MM.1S (cell line): ENCODE measurements at regions not wholly inside any gene's neighbourhood (a gene's known extent, or its start where the extent isn't known, plus 50 kb on each side); places are given as distances from the start of the nearest gene placed in this dataset.

Experiments used
- DNase-seq: peaks from one replicate; pipeline ENCODE4 v3.0.0-alpha.2; 2015
- H2AFZ ChIP-seq: fragments of 300-600 bp; sonication (generic); 2 replicates; pipeline ENCODE4 v1.6.0; 2016; ENCODE audit warnings: antibody characterized with exemption, low read length
- H3F3A ChIP-seq: fragments of 300-600 bp; sonication (generic); 2 replicates; pipeline ENCODE4 v1.6.1; 2016; ENCODE audit warnings: mild to moderate bottlenecking, antibody characterized with exemption, low read length, moderate library complexity, mixed read lengths; ENCODE audit not compliant: insufficient read depth
- H3K27ac ChIP-seq: fragments of 300-600 bp; sonication (generic); 2 replicates; pipeline ENCODE4 v1.5.1; 2016; ENCODE audit warnings: mild to moderate bottlenecking, low read length
- H3K27me3 ChIP-seq: fragments of 300-600 bp; sonication (generic); replicated peaks from 2 replicates; pipeline ENCODE4 v1.6.0; 2016; ENCODE audit warnings: low read length; ENCODE audit not compliant: insufficient read depth
- H3K36me3 ChIP-seq: fragments of 300-600 bp; sonication (generic); replicated peaks from 2 replicates; pipeline ENCODE4 v1.6.1; 2016; ENCODE audit warnings: mild to moderate bottlenecking, low read length, mixed read lengths; ENCODE audit not compliant: insufficient read depth
- H3K4me1 ChIP-seq: fragments of 300-600 bp; sonication (generic); 2 replicates; pipeline ENCODE4 v1.6.1; 2016; ENCODE audit warnings: low read length, mixed read lengths
- H3K4me2 ChIP-seq: fragments of 300-600 bp; sonication (generic); 2 replicates; pipeline ENCODE4 v1.6.0; 2016; ENCODE audit warnings: low read depth, low read length
- H3K4me3 ChIP-seq: fragments of 300-600 bp; sonication (generic); 2 replicates; pipeline ENCODE4 v1.5.1; 2016; ENCODE audit warnings: low read length, mixed read lengths
- H3K79me2 ChIP-seq: fragments of 300-600 bp; sonication (generic); 2 replicates; pipeline ENCODE4 v1.6.1; 2016; ENCODE audit warnings: mixed run types, low read length, mixed read lengths
- H3K9ac ChIP-seq: fragments of 300-600 bp; sonication (generic); 2 replicates; pipeline ENCODE4 v1.6.1; 2016; ENCODE audit warnings: low read length, mixed read lengths
- H3K9me2 ChIP-seq: fragments of 300-600 bp; sonication (generic); replicated peaks from 2 replicates; pipeline ENCODE4 v1.6.1; 2016; ENCODE audit warnings: mild to moderate bottlenecking, low read length, mixed read lengths; ENCODE audit not compliant: insufficient read depth
- H3K9me3 ChIP-seq: fragments of 300-600 bp; sonication (generic); replicated peaks from 2 replicates; pipeline ENCODE4 v1.6.1; 2016; ENCODE audit warnings: mild to moderate bottlenecking, low read length, mixed read lengths; ENCODE audit not compliant: insufficient read depth
- H4K20me1 ChIP-seq: fragments of 300-600 bp; sonication (generic); 2 replicates; pipeline ENCODE4 v1.6.1; 2016; ENCODE audit warnings: mild to moderate bottlenecking, low read length, moderate library complexity, mixed read lengths; ENCODE audit not compliant: insufficient read depth
- EZH2 ChIP-seq: fragments of 300-600 bp; sonication (generic); optimal IDR thresholded peaks from 2 replicates; pipeline ENCODE3; 2017; ENCODE audit warnings: low read depth, mild to moderate bottlenecking, antibody characterized with exemption, low read length, mixed read lengths
- EZH2phosphoT487 ChIP-seq: fragments of 300-600 bp; sonication (generic); IDR thresholded peaks from 2 replicates; pipeline ENCODE4 v1.6.1; 2018; ENCODE audit warnings: antibody characterized with exemption, low read length
- TF ChIP-seq, protein P1 (sequence below): fragments of 300-600 bp; sonication (generic); IDR thresholded peaks from 2 replicates; pipeline ENCODE4 v1.5.1; 2016; ENCODE audit warnings: antibody characterized with exemption, low read length, mixed read lengths

DNA sequence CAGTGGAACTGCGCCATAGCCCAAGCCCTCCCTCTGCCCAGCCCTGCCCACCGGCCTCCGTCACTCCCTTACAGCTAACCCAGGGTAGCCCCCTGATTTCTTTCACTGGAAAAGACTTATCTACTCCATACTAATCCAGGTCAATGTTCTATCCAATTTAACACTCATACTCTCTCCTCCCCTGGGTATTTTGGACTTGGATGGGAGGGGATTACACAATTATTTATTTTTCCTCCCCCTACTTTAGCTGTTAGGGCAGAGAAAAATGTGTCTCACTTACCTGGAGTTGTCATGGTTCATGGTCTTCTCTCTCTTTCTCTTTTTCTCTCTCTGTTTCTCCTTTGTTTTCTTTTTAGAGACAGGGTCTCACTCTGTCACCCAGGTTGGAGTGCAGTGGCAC is 100.6 kb upstream of the ST8SIA3 start:
- DNase-seq, result no peak
- Histone ChIP-seq H3K4me1 (no peaks in the 10 kb centered on the region), H3K4me2 (no peak overlapping the region), H3K9ac (no peak overlapping the region), H2AFZ (no peak overlapping the region), H3K79me2 (no peaks in the 10 kb centered on the region), H3K36me3 (no peaks in the 10 kb centered on the region), H3K4me3 (no peak overlapping the region), H3K27me3 (no peaks in the 10 kb centered on the region), H4K20me1 (no peaks in the 10 kb centered on the region), H3F3A (no peaks in the 10 kb centered on the region), H3K9me3 (no peaks in the 10 kb centered on the region), H3K9me2 (no peaks in the 10 kb centered on the region), H3K27ac (no peak overlapping the region)
- TF ChIP-seq EZH2 (no peak), EZH2phosphoT487 (no peak)
- TF ChIP-seq, protein P1, sequence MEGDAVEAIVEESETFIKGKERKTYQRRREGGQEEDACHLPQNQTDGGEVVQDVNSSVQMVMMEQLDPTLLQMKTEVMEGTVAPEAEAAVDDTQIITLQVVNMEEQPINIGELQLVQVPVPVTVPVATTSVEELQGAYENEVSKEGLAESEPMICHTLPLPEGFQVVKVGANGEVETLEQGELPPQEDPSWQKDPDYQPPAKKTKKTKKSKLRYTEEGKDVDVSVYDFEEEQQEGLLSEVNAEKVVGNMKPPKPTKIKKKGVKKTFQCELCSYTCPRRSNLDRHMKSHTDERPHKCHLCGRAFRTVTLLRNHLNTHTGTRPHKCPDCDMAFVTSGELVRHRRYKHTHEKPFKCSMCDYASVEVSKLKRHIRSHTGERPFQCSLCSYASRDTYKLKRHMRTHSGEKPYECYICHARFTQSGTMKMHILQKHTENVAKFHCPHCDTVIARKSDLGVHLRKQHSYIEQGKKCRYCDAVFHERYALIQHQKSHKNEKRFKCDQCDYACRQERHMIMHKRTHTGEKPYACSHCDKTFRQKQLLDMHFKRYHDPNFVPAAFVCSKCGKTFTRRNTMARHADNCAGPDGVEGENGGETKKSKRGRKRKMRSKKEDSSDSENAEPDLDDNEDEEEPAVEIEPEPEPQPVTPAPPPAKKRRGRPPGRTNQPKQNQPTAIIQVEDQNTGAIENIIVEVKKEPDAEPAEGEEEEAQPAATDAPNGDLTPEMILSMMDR, result no peak

DNA sequence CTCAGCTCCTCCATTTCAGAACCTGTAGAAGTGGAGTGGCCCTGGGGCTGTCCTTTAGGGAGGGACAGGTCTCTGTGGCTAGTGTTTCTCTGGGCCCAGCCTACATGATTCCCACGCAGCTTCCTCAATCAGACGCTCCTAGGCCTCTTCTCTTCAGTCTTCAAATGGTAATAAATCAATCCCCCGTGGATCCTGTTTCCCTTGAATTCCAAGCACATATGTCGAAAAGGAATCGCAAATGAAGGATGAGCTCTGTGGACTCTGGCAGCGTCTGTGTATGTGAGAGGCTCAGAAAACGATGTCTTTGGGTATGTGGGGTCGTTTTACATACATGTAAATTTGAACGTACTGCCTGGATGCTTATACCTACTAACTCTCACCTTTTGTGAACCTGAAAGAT is 98.5 kb upstream of the ST8SIA3 start:
- no peaks in the 10 kb centered on the region for H4K20me1 ChIP-seq
- H3K36me3 ChIP-seq, result no peaks in the 10 kb centered on the region
- H3K4me3 ChIP-seq, result no peak overlapping the region
- H3K27ac ChIP-seq, result no peak overlapping the region
- H3K9me3 ChIP-seq, result no peaks in the 10 kb centered on the region
- H3K79me2 ChIP-seq, result no peaks in the 10 kb centered on the region
- H3K27me3 ChIP-seq, result no peaks in the 10 kb centered on the region
- TF ChIP-seq EZH2 (no peak), EZH2phosphoT487 (no peak)
- TF ChIP-seq, protein P1, result no peak
- no peaks in the 10 kb centered on the region for H3K4me1 ChIP-seq
- no peak overlapping the region for H3K4me2 ChIP-seq
- no peak overlapping the region for H3K9ac ChIP-seq
- H3K9me2 ChIP-seq, result no peaks in the 10 kb centered on the region
- H3F3A ChIP-seq, result no peaks in the 10 kb centered on the region
- no peak for DNase-seq
- H2AFZ ChIP-seq, result no peak overlapping the region

DNA sequence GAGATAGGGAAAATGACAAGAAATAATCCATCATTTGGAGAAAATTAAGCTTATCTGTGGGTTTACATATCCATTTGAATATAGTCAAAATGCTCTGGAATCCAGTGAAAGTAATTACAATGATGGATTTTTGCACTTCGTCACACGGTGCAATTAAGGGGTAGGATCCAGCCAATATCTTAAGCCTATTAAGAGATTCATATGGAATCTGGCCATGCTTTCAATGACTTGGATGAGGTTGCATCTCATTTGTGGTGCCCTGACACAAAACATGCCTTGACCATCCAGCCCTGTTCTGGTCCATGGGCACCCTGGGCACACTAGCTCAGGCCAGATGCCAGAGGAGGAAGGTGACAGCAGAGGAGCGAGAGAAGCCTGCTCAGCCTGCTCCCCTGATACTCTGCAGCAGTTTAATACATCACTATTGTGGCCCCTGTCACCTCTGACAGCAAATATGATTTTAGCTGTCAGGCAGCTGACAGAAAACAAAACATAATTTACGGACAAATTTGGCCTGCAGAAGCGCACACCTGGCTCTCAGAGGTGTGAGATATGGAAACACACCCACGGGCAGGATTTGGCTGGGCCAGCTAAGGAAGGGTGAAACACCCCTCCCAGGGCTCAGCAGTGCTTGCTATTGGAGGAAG is 94.1 kb upstream of the ST8SIA3 start:
- Histone ChIP-seq H3K27ac (no peak overlapping the region), H3F3A (no peaks in the 10 kb centered on the region), H4K20me1 (no peaks in the 10 kb centered on the region), H3K9me2 (no peaks in the 10 kb centered on the region), H3K9me3 (no peaks in the 10 kb centered on the region), H2AFZ (no peak overlapping the region), H3K9ac (no peak overlapping the region), H3K4me1 (no peaks in the 10 kb centered on the region), H3K79me2 (no peaks in the 10 kb centered on the region), H3K4me3 (no peak overlapping the region), H3K36me3 (no peaks in the 10 kb centered on the region), H3K4me2 (no peak overlapping the region), H3K27me3 (no peaks in the 10 kb centered on the region)
- TF ChIP-seq EZH2 (no peak), EZH2phosphoT487 (no peak)
- TF ChIP-seq, protein P1, result no peak
- DNase-seq, result no peak
